ENCODE measurements at regions not wholly inside any gene's neighbourhood (a gene's known extent, or its start where the extent isn't known, plus 50 kb on each side); places are given as distances from the start of the nearest gene placed in this dataset.

DNA sequence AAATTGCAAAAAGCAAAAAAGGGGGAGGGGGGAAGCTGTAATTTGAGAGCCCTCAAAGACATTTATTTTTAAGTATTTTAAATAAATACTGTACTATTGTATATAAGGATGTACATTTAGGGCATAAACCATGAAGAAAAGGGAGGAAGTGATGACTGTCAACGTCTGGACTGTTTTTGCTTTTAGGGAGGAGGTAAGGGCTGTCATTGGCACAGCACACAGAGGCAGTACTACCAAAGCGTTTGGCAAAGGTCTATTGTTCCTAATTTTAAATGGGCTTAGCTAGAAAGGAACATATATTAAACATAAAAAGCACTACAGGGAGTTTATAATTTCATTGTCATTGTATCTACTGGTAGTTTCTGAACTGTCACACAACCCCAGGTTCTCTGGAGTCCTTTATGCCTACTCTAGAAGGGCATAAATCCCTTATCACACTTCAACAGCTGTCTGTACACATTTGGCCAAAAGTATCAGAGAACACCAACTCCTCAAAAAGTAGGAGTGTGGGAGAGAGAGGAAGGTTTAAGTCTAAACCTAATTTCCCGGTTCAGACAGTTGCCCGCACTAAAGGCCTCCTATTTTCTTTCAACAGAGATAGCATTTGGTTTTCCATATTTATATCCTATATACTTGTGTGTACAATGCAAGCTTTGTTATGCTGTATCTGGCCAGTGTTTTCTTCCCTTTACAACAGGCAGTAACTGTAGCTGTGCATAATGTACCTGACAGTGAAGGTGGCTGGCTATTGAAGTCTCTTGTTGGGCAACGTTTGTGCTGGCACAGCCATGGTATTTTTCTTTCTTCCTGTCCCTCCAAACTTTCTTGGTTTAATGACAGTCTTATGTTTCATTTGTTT, 406.2 kb downstream of the KLF5 start:
- H3K36me3 ChIP-seq (replicated peaks) = no peaks in the 10 kb centered on the region
- no peaks in the 10 kb centered on the region for H3K9me3 ChIP-seq
- in situ Hi-C loops (cut with MboI; ENCODE audit: low sequenced_read_pairs) = no loop called here
- no peaks in the 10 kb centered on the region for H3K27me3 ChIP-seq (ENCODE audit: low read depth)
- no peak overlapping the region for H3K4me3 ChIP-seq
- H3K4me1 ChIP-seq = no peaks in the 10 kb centered on the region
- no peak for DNase-seq (ENCODE audit: low spot score in 2 of 2)

DNA sequence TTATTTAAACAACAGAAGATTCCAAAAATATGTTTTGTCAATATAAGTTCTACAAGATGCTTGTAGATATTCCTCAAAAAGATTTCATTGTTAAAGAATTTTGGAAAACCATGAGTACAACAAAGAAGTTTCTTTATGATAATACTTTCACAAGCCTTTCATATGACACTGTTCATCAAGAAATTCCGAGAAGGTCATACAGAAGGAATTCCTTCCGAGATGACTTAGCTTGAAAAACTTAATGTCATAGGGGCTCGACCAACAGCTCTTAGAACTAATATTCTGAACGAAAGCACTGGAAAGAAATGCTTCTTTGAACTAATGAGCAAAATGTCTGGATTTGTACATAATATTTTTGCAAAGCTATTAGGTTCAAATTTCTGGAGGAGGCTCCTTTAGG, 403.4 kb downstream of the KLF5 start:
- no peaks in the 10 kb centered on the region for H3K4me1 ChIP-seq
- H3K36me3 ChIP-seq (replicated peaks) = no peaks in the 10 kb centered on the region
- no peaks in the 10 kb centered on the region for H3K9me3 ChIP-seq
- DNase-seq (ENCODE audit: low spot score in 2 of 2) = no peak
- no peak overlapping the region for H3K4me3 ChIP-seq
- H3K27me3 ChIP-seq (ENCODE audit: low read depth) = no peaks in the 10 kb centered on the region
- in situ Hi-C loops (cut with MboI; ENCODE audit: low sequenced_read_pairs) = no loop called here

DNA sequence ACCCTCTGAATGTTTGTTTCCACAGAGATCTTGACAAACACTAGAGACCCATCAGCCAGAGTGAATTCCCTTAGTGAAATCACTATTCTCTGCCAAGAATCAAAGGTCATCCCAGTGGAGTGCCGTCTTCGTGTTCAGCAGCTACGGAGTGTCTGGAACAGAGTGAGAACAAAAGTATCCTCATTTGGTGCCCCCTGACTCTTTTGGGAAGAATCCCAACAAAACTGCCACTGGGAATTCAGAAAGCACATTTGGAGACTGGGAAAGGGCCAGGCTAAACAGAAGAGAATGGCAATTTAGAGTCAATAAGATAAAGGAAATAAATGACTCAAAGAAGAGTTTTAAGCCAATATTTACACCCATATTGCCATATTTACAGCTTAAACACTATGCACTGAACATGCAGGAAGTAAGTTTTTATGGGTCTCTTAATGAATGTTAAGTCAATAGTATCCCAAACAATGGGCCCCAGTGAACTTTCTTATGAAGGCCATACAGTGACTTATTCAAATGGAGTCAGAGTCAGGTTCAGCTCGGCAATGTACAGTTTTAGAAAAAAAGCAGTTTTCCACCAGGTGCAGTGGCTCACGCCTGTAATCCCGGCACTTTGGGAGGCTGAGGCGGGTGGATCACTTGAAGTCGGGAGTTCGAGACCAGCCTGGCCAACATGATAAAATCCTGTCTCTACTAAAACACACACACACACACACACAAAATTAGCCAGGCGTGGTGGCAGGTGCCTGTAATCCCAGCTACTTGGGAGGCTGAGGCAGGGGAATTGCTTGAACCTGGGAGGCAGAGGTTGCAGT, 392.6 kb downstream of the KLF5 start:
- Histone ChIP-seq H3K27me3 (ENCODE audit: low read depth) (no peaks in the 10 kb centered on the region), H3K9me3 (no peaks in the 10 kb centered on the region), H3K4me3 (no peak overlapping the region), H3K36me3 (replicated peaks) (no peaks in the 10 kb centered on the region), H3K4me1 (no peaks in the 10 kb centered on the region; the same call in 1 of the 2 replicates)
- DNase-seq (ENCODE audit: low spot score in 2 of 2) = no peak
- in situ Hi-C loops (cut with MboI; ENCODE audit: low sequenced_read_pairs) = no loop called here

DNA sequence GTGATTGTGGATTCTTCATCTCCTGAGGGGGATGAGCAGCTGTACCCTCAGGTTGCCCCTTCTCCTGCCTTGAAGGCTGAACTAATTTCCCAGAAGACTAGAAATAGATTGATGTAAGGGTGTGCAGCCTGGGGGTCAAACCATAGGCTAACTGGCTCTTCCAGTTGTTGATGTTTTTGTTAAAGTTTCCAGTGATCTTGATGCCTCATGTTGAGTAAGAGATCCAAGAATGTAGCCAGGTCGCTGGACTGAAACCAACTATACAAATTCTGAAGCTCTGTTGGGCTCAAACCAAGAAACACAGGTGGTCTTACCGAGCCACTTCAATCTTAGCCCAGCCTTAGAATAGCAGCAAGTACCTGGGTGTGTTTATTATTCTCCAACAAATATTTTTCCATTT, 391.8 kb downstream of the KLF5 start:
- in situ Hi-C loops (cut with MboI; ENCODE audit: low sequenced_read_pairs) = no loop called here
- Histone ChIP-seq H3K27me3 (ENCODE audit: low read depth) (no peaks in the 10 kb centered on the region), H3K4me3 (no peak overlapping the region)

DNA sequence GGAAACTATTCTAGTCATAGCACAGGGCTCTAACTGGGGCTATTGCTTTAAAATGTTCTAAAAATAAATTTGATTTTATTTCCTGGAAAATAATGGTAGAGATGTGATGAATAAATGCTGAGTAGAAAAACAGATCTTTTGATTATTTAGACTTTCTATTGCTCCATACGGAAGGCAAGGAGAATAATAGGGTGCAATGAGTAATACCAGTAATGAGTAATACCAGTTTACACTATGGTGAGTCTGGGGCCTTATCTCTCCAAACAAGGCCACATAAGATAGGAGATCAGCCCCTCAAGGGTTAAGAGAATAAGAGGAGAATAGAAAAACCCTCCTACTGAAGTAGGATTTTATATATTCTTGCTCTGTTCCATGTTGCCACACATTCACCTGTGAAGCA, 390.4 kb downstream of the KLF5 start:
- no peak overlapping the region for H3K4me3 ChIP-seq
- in situ Hi-C loops (cut with MboI; ENCODE audit: low sequenced_read_pairs) = no loop called here
- H3K36me3 ChIP-seq (replicated peaks) = no peaks in the 10 kb centered on the region
- no peak for DNase-seq (ENCODE audit: low spot score in 2 of 2)
- H3K27me3 ChIP-seq (ENCODE audit: low read depth) = no peaks in the 10 kb centered on the region
- no peaks in the 10 kb centered on the region; the same call in 1 of the 2 replicates for H3K4me1 ChIP-seq
- H3K9me3 ChIP-seq = no peaks in the 10 kb centered on the region

More for the DNA sequence above, 391.8 kb downstream of the KLF5 start:
- H3K36me3 ChIP-seq (replicated peaks) = no peaks in the 10 kb centered on the region
- H3K9me3 ChIP-seq = no peaks in the 10 kb centered on the region
- DNase-seq (ENCODE audit: low spot score in 2 of 2) = no peak
- H3K4me1 ChIP-seq = no peaks in the 10 kb centered on the region; the same call in 1 of the 2 replicates

DNA sequence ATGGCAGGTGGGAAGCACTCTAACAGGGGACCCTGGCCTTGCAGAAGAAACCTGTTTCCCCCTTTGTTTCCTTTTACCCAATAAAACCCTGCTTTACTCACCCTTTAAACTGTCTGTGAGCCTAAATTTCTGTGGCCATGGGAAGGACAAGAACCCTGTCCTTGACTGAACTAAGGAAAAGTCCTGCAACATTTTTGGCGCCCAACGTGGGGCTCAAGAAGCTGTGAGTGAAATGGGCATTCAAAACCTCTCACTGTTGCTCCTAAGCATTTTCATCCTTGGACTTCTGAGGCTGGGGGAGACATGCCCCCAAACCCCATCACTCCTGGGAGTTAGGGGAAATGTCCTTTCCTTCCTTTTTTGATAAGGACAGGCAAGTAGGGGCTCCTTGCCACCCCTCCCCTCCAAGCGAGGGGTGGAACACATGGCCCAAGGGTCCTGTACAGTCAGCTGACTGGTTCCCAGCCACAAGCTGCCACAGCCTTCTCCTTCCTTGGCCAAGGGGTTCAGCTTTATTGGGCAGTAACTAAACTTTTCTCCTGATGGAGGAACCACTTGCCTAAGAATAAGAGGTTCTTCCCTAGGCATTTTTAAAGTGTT, 381.6 kb downstream of the KLF5 start:
- Histone ChIP-seq H3K27me3 (ENCODE audit: low read depth) (no peaks in the 10 kb centered on the region), H3K4me3 (no peak overlapping the region), H3K36me3 (replicated peaks) (no peaks in the 10 kb centered on the region), H3K9me3 (peaks cover 10% of the 10 kb centered on the region), H3K4me1 (no peaks in the 10 kb centered on the region)
- peak in 1 of 2 experiments; percentile 26 for DNase-seq (ENCODE audit: low spot score in 2 of 2)
- in situ Hi-C loops (cut with MboI; ENCODE audit: low sequenced_read_pairs) = no loop called here

DNA sequence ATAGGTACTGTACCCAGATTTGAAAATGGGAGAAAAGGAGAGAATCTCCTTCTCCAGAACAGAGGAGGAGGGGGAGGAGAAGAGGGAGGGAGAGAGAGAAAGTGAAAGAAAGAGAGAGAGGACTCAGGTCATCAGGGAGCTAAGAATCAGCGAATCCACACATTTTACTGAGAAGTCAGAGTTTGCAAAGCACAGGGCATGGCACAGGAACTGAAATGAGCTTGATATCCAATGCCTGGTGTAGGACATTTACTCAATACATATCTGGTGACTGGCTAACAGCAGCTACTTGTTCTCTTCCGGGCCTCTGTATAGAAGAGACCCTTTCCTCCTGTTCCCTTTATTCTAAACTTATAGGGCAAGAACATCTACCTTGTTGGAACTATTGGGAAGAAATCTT, 375.1 kb downstream of the KLF5 start:
- in situ Hi-C loops (cut with MboI; ENCODE audit: low sequenced_read_pairs) = no loop called here
- Histone ChIP-seq H3K4me1 (no peaks in the 10 kb centered on the region), H3K4me3 (no peak overlapping the region), H3K9me3 (no peaks in the 10 kb centered on the region; the same call in 1 of the 2 replicates), H3K27me3 (ENCODE audit: low read depth) (no peaks in the 10 kb centered on the region), H3K36me3 (replicated peaks) (no peaks in the 10 kb centered on the region)
- no peak for DNase-seq (ENCODE audit: low spot score in 2 of 2)

DNA sequence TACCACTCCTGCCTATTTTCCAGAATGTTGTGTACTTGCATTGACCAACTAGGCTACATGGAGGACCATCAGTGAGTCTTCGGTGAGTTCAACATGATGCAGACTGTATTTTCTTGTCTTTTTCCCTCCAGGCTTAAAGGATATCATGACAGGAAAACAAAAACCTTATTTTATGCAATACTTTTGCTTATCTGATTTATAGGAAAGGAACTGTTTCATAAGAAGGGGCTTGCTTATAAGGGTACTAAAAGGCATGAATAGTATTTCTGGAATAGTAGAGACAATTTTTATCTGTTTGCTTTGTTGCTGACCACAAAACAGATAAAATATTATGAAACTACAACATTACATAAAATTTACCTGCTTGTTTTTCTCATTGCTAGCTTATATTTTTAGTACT, 374.7 kb downstream of the KLF5 start:
- no peaks in the 10 kb centered on the region; the same call in 1 of the 2 replicates for H3K9me3 ChIP-seq
- H3K4me1 ChIP-seq = no peaks in the 10 kb centered on the region
- no peaks in the 10 kb centered on the region for H3K27me3 ChIP-seq (ENCODE audit: low read depth)
- H3K36me3 ChIP-seq (replicated peaks) = no peaks in the 10 kb centered on the region
- no peak for DNase-seq (ENCODE audit: low spot score in 2 of 2)
- in situ Hi-C loops (cut with MboI; ENCODE audit: low sequenced_read_pairs) = no loop called here
- no peak overlapping the region for H3K4me3 ChIP-seq

DNA sequence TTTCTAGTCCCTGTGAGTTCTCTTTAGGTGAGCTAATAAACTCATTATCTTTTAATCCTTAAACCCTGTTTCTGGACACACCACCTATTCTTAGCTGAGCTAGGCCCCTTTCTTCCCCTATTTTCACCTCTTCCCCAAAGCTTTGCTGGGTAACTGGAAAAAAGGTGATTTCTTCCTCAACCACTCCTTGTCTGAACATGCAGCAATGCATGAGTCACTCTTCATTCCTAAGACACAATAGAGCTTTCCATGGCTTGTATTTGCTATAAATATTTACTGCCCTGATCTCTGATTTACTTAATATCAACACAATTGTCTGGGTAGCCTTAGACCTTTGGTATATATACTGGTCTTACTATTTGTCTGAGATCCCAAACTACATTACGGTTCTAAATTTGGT, 370.9 kb downstream of the KLF5 start:
- DNase-seq (ENCODE audit: low spot score in 2 of 2) = no peak
- in situ Hi-C loops (cut with MboI; ENCODE audit: low sequenced_read_pairs) = no loop called here

DNA sequence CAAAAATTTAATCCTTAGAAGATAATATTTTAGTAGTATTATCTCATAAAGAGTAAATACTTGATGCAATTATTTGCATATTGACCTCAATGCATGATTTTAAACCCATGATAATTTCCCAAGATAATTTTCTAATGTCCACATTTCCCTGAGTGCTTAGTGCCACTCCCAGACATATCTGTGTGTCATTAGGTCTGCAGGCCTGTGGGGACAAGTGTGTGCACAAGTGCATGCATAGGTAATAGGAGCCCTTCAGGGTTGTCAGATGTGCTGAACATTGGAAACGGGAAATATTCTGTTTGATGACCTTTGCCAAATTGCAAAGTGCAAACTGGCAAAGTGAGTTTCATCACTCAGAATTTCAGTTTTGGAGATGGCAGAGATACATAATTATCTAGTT, 369.9 kb downstream of the KLF5 start:
- no peaks in the 10 kb centered on the region for H3K27me3 ChIP-seq (ENCODE audit: low read depth)
- in situ Hi-C loops (cut with MboI; ENCODE audit: low sequenced_read_pairs) = no loop called here
- no peak for DNase-seq (ENCODE audit: low spot score in 2 of 2)
- no peaks in the 10 kb centered on the region for H3K36me3 ChIP-seq (replicated peaks)
- peaks cover 3% of the 10 kb centered on the region; the same call in 1 of the 2 replicates for H3K9me3 ChIP-seq
- H3K4me1 ChIP-seq = no peaks in the 10 kb centered on the region
- H3K4me3 ChIP-seq = no peak overlapping the region

More for the DNA sequence above, 370.9 kb downstream of the KLF5 start:
- Histone ChIP-seq H3K4me1 (no peaks in the 10 kb centered on the region), H3K27me3 (ENCODE audit: low read depth) (no peaks in the 10 kb centered on the region), H3K4me3 (no peak overlapping the region), H3K36me3 (replicated peaks) (no peaks in the 10 kb centered on the region), H3K9me3 (no peaks in the 10 kb centered on the region)

DNA sequence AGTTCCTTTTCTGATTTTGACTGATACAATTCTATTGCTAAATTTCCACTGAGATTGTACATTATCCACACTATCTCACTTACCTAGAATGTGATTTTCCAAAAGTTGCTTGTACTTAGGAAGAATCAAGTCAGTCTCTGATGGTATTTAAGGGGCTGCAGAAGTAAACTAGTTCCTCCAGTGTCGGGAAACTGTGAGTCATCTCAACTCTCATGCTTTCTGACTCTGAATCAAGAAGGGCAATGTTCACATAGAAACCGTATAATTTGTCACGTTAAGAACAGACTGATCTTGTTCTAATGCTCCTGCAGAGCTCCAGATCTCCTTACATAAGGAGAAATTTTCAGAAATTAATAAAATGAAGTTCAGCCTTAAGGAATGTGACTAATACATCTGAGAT, 369.3 kb downstream of the KLF5 start:
- no peaks in the 10 kb centered on the region for H3K27me3 ChIP-seq (ENCODE audit: low read depth)
- H3K4me3 ChIP-seq = no peak overlapping the region
- DNase-seq (ENCODE audit: low spot score in 2 of 2) = no peak
- H3K4me1 ChIP-seq = no peaks in the 10 kb centered on the region
- in situ Hi-C loops (cut with MboI; ENCODE audit: low sequenced_read_pairs) = no loop called here
- peaks cover 3% of the 10 kb centered on the region; the same call in 1 of the 2 replicates for H3K9me3 ChIP-seq
- no peaks in the 10 kb centered on the region for H3K36me3 ChIP-seq (replicated peaks)

DNA sequence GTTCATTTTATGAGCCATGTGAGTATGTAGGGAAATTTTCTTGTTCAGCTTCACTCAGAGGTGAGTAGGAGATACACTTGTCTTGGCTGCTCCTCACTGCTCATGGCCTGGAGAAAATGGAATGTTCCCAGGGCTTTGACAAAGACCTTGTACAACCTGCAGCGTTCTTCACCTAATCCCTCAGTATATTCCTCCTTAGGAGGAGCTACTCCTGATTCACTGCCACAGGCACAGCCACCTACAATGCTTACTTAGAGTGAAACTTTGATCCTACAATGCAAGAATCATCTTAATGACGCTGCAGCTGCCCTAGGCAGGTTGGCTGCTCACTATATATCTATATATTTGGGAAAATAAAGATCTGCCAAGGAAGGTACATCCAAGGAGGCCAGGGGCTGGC, 364.2 kb downstream of the KLF5 start:
- Histone ChIP-seq H3K4me1 (no peaks in the 10 kb centered on the region), H3K9me3 (peaks cover 3% of the 10 kb centered on the region; the same call in 1 of the 2 replicates), H3K27me3 (ENCODE audit: low read depth) (no peaks in the 10 kb centered on the region), H3K4me3 (no peak overlapping the region), H3K36me3 (replicated peaks) (no peaks in the 10 kb centered on the region)
- in situ Hi-C loops (cut with MboI; ENCODE audit: low sequenced_read_pairs) = loop anchor here (25.0 kb wide), 2 partner anchors 361 to 586 kb away; partner anchors contain the start of gene KLF5
- DNase-seq (ENCODE audit: low spot score in 2 of 2) = no peak

DNA sequence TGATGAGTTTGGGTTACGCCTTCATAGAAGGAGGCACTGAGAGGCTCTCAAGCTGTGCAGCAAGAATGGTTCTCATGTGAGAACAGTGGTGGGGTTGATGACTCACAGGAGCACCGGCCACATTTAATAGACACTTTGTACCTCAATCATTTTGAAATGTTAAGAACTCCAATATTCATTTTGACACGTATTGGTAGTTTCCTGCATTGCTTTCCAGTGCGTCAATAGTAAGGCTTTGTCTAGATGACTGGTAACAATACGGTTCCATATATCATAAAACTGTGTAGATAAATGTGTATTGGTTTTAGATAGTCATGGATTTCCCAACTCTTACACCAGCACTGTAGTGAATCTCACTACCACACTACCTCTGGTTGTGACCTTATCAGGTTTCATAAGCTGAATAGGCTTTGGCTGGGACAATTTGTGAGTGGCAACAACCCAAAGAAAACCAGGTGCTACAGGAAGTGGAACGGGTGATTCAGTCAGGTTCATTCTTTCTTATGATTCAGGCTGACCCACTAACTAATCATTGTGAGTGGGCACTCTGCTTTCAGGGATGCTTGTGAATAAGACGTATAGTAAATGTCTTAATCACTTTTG, 362.6 kb downstream of the KLF5 start:
- no peak for DNase-seq (ENCODE audit: low spot score in 2 of 2)
- in situ Hi-C loops (cut with MboI; ENCODE audit: low sequenced_read_pairs) = loop anchor here (25.0 kb wide), 2 partner anchors 359 to 584 kb away; partner anchors contain the start of gene KLF5
- H3K4me1 ChIP-seq = no peaks in the 10 kb centered on the region

More for the DNA sequence above, 362.6 kb downstream of the KLF5 start:
- no peaks in the 10 kb centered on the region for H3K36me3 ChIP-seq (replicated peaks)
- H3K4me3 ChIP-seq = no peak overlapping the region
- H3K27me3 ChIP-seq (ENCODE audit: low read depth) = no peaks in the 10 kb centered on the region
- peaks cover 3% of the 10 kb centered on the region; the same call in 1 of the 2 replicates for H3K9me3 ChIP-seq
